RCC 7860 (cell line): ENCODE measurements at regions not wholly inside any gene's neighbourhood (a gene's known extent, or its start where the extent isn't known, plus 50 kb on each side); places are given as distances from the start of the nearest gene placed in this dataset.
"Not testable (repeated sequence)": the region's sequence is repeated elsewhere in the genome, so short reads cannot be mapped to it uniquely, and the experiment has no call there.

ENCODE experiments used
- DNase-seq: peaks from one replicate; pipeline ENCODE4 v3.0.0-alpha.2; 2015; ENCODE audit warnings: low spot score
- FAIRE-seq: peaks from 2 replicates; lab custom pipeline; 2012; peaks lifted over from hg19 to GRCh38; lab: Jason Lieb, UNC

- FAIRE-seq = no peak
- DNase-seq = no peak
Observed at GRCh38 chr12:19895246-19896020, 456.1 kb downstream of the AEBP2 start.

GRCh38 chr12:19896041-19896440 is 456.7 kb downstream of the AEBP2 start:
- FAIRE-seq (no peak), DNase-seq (no peak)

- DNase-seq (no peak), FAIRE-seq (no peak)
Observed at GRCh38 chr12:19896534-19896933, 457.2 kb downstream of the AEBP2 start.

- no peak for FAIRE-seq
Observed at GRCh38 chr12:19897900-19898408, 458.7 kb downstream of the AEBP2 start.

GRCh38 chr12:19901841-19902240 is 462.5 kb downstream of the AEBP2 start:
- FAIRE-seq = no peak
- no peak for DNase-seq

More at GRCh38 chr12:19897900-19898408, 458.7 kb downstream of the AEBP2 start:
- no peak for DNase-seq

GRCh38 chr12:19904819-19905218 is 463.5 kb upstream of the PDE3A start:
- FAIRE-seq = no peak
- DNase-seq = no peak

- FAIRE-seq (no peak), DNase-seq (no peak)
Observed at GRCh38 chr12:19908830-19909229, 459.5 kb upstream of the PDE3A start.

GRCh38 chr12:19909418-19909817 is 458.9 kb upstream of the PDE3A start:
- DNase-seq = no peak

GRCh38 chr12:19910681-19911080 is 457.7 kb upstream of the PDE3A start:
- no peak for FAIRE-seq
- DNase-seq = no peak

More at GRCh38 chr12:19909418-19909817, 458.9 kb upstream of the PDE3A start:
- no peak for FAIRE-seq

- FAIRE-seq (no peak), DNase-seq (no peak)
Observed at GRCh38 chr12:19912991-19913390, 455.3 kb upstream of the PDE3A start.

- no peak for DNase-seq
- no peak for FAIRE-seq
Observed at GRCh38 chr12:19915392-19916195, 452.7 kb upstream of the PDE3A start.

- DNase-seq (no peak), FAIRE-seq (no peak)
Observed at GRCh38 chr12:19916196-19916753, 452.1 kb upstream of the PDE3A start.

GRCh38 chr12:19916974-19917373 is 451.4 kb upstream of the PDE3A start:
- FAIRE-seq = no peak
- DNase-seq = no peak

- not testable (repeated sequence) for FAIRE-seq, DNase-seq
Observed at GRCh38 chr12:19921716-19922115, 446.6 kb upstream of the PDE3A start.

- DNase-seq = no peak
- FAIRE-seq = no peak
Observed at GRCh38 chr12:19922717-19923116, 445.6 kb upstream of the PDE3A start.

- DNase-seq = no peak
Observed at GRCh38 chr12:19924360-19924759, 444.0 kb upstream of the PDE3A start.

GRCh38 chr12:19925841-19926240 is 442.5 kb upstream of the PDE3A start:
- no peak for DNase-seq
- no peak for FAIRE-seq

More at GRCh38 chr12:19924360-19924759, 444.0 kb upstream of the PDE3A start:
- FAIRE-seq = no peak

- FAIRE-seq = no peak
- DNase-seq = no peak
Observed at GRCh38 chr12:19926266-19926665, 442.1 kb upstream of the PDE3A start.

GRCh38 chr12:19927661-19928060 is 440.7 kb upstream of the PDE3A start:
- FAIRE-seq = no peak

GRCh38 chr12:19932413-19932812 is 435.9 kb upstream of the PDE3A start:
- DNase-seq = no peak
- FAIRE-seq = no peak

More at GRCh38 chr12:19927661-19928060, 440.7 kb upstream of the PDE3A start:
- no peak for DNase-seq

GRCh38 chr12:19933924-19934323 is 434.4 kb upstream of the PDE3A start:
- no peak for FAIRE-seq
- DNase-seq = no peak
